Spinal cord (tissue), 9 donors: ENCODE measurements at regions not wholly inside any gene's neighbourhood (a gene's known extent, or its start where the extent isn't known, plus 50 kb on each side); places are given as distances from the start of the nearest gene placed in this dataset.

ENCODE experiments used
- DNase-seq, 6 donors: peaks; one replicate each; pipeline versions ENCODE4 v3.0.0 to v3.0.0-alpha.2; 2013 to 2015; ENCODE audit warnings: low spot score in 6 of 6, low read depth in 4 of 6
- H3K27ac ChIP-seq: one replicate; pipeline ENCODE4 v1.5.1; 2013; ENCODE audit warnings: low read depth, low read length, control low read depth
- H3K27me3 ChIP-seq: one replicate; pipeline ENCODE4 v1.6.1; 2013; ENCODE audit warnings: low read length; ENCODE audit not compliant: control insufficient read depth, insufficient read depth
- H3K36me3 ChIP-seq: one replicate; pipeline ENCODE4 v1.6.1; 2013; ENCODE audit warnings: low read length; ENCODE audit not compliant: control insufficient read depth, insufficient read depth
- H3K4me1 ChIP-seq: one replicate; pipeline ENCODE4 v1.6.1; 2013; ENCODE audit warnings: low read length; ENCODE audit not compliant: control insufficient read depth, insufficient read depth
- H3K4me3 ChIP-seq: one replicate; pipeline ENCODE4 v1.5.1; 2013; ENCODE audit warnings: low read depth, low read length, control low read depth
- H3K9me3 ChIP-seq: one replicate; pipeline ENCODE4 v1.6.1; 2013; ENCODE audit warnings: low read length; ENCODE audit not compliant: control insufficient read depth, insufficient read depth
- WGBS: methylation state at CpG from one replicate; pipeline ENCODE4 v1.1.5; 2013; ENCODE audit warnings: missing lambda C conversion rate; ENCODE audit not compliant: insufficient coverage; 5-methylcytosine and 5-hydroxymethylcytosine counted together
- donor health status: healthy.

GRCh38 chr15:91782221-91782620 is 71.3 kb upstream of the SLCO3A1 start:
- no peaks in the 10 kb centered on the region for H3K4me1 ChIP-seq
- H3K9me3 ChIP-seq: no peaks in the 10 kb centered on the region
- no peak overlapping the region for H3K4me3 ChIP-seq
- WGBS: 70% methylated on average over 3 of the region's 6 CpGs
- no peaks in the 10 kb centered on the region for H3K27me3 ChIP-seq
- H3K36me3 ChIP-seq: no peaks in the 10 kb centered on the region
- no peak for DNase-seq
- H3K27ac ChIP-seq: no peak overlapping the region

GRCh38 chr15:91783008-91783407 is 70.5 kb upstream of the SLCO3A1 start:
- H3K27me3 ChIP-seq: no peaks in the 10 kb centered on the region
- H3K4me3 ChIP-seq: no peak overlapping the region
- no CpG with 5 or more reads among the region's 3 CpGs for WGBS
- no peaks in the 10 kb centered on the region for H3K9me3 ChIP-seq
- peak in 1 of 6 donors; percentile 62 for DNase-seq
- H3K4me1 ChIP-seq: no peaks in the 10 kb centered on the region
- H3K27ac ChIP-seq: no peak overlapping the region
- H3K36me3 ChIP-seq: no peaks in the 10 kb centered on the region

- DNase-seq: no peak
- H3K4me1 ChIP-seq: no peaks in the 10 kb centered on the region
- no peaks in the 10 kb centered on the region for H3K36me3 ChIP-seq
- no peaks in the 10 kb centered on the region for H3K9me3 ChIP-seq
- H3K27me3 ChIP-seq: no peaks in the 10 kb centered on the region
- H3K4me3 ChIP-seq: no peak overlapping the region
- H3K27ac ChIP-seq: no peak overlapping the region
Observed at GRCh38 chr15:91783451-91783850, 70.1 kb upstream of the SLCO3A1 start.

- Histone ChIP-seq H3K9me3 (no peaks in the 10 kb centered on the region), H3K36me3 (no peaks in the 10 kb centered on the region), H3K27me3 (no peaks in the 10 kb centered on the region), H3K4me1 (no peaks in the 10 kb centered on the region), H3K27ac (no peak overlapping the region), H3K4me3 (no peak overlapping the region)
- 100% methylated on average over 3 of the region's 4 CpGs for WGBS
- no peak for DNase-seq
Observed at GRCh38 chr15:91784973-91785709, 68.4 kb upstream of the SLCO3A1 start.

GRCh38 chr15:91787198-91787597 is 66.3 kb upstream of the SLCO3A1 start:
- WGBS: 83% methylated on average over 4 of the region's 7 CpGs
- H3K4me3 ChIP-seq: no peak overlapping the region

GRCh38 chr15:91789136-91789535 is 64.4 kb upstream of the SLCO3A1 start:
- Histone ChIP-seq H3K4me1 (no peaks in the 10 kb centered on the region), H3K9me3 (no peaks in the 10 kb centered on the region), H3K36me3 (no peaks in the 10 kb centered on the region), H3K27ac (no peak overlapping the region), H3K27me3 (no peaks in the 10 kb centered on the region), H3K4me3 (no peak overlapping the region)
- no peak for DNase-seq
- 73% methylated on average over 5 of the region's 5 CpGs for WGBS

More at GRCh38 chr15:91787198-91787597, 66.3 kb upstream of the SLCO3A1 start:
- no peaks in the 10 kb centered on the region for H3K27me3 ChIP-seq
- no peaks in the 10 kb centered on the region for H3K36me3 ChIP-seq
- H3K9me3 ChIP-seq: no peaks in the 10 kb centered on the region
- no peak overlapping the region for H3K27ac ChIP-seq
- H3K4me1 ChIP-seq: no peaks in the 10 kb centered on the region
- peak in 1 of 6 donors; percentile 52 for DNase-seq

- Histone ChIP-seq H3K4me3 (no peak overlapping the region), H3K4me1 (no peaks in the 10 kb centered on the region), H3K36me3 (no peaks in the 10 kb centered on the region), H3K9me3 (no peaks in the 10 kb centered on the region), H3K27ac (no peak overlapping the region), H3K27me3 (no peaks in the 10 kb centered on the region)
- no peak for DNase-seq
- 94% methylated on average over 2 of the region's 3 CpGs for WGBS
Observed at GRCh38 chr15:91790836-91791235, 62.7 kb upstream of the SLCO3A1 start.

- H3K36me3 ChIP-seq: no peaks in the 10 kb centered on the region
- no peaks in the 10 kb centered on the region for H3K27me3 ChIP-seq
- WGBS: 100% methylated on average over 3 of the region's 6 CpGs
- H3K4me3 ChIP-seq: no peak overlapping the region
- H3K4me1 ChIP-seq: no peaks in the 10 kb centered on the region
- H3K9me3 ChIP-seq: peaks cover 1% of the 10 kb centered on the region
- no peak for DNase-seq
- no peak overlapping the region for H3K27ac ChIP-seq
Observed at GRCh38 chr15:91793771-91794170, 59.7 kb upstream of the SLCO3A1 start.

GRCh38 chr15:91795235-91795634 is 58.3 kb upstream of the SLCO3A1 start:
- peak in 1 of 6 donors; percentile 24 for DNase-seq
- H3K4me3 ChIP-seq: no peak overlapping the region
- H3K36me3 ChIP-seq: no peaks in the 10 kb centered on the region
- WGBS: no CpG with 5 or more reads among the region's 1 CpG
- H3K4me1 ChIP-seq: no peaks in the 10 kb centered on the region
- H3K27me3 ChIP-seq: no peaks in the 10 kb centered on the region
- peaks cover 1% of the 10 kb centered on the region for H3K9me3 ChIP-seq
- H3K27ac ChIP-seq: no peak overlapping the region

- H3K27me3 ChIP-seq: no peaks in the 10 kb centered on the region
- H3K4me1 ChIP-seq: no peaks in the 10 kb centered on the region
- WGBS: 82% methylated on average over 7 of the region's 9 CpGs
- H3K4me3 ChIP-seq: no peak overlapping the region
- H3K27ac ChIP-seq: no peak overlapping the region
- no peak for DNase-seq
- H3K9me3 ChIP-seq: peaks cover 1% of the 10 kb centered on the region
- no peaks in the 10 kb centered on the region for H3K36me3 ChIP-seq
Observed at GRCh38 chr15:91801836-91802534, 51.5 kb upstream of the SLCO3A1 start.
